ENCODE measurements at regions not wholly inside any gene's neighbourhood (a gene's known extent, or its start where the extent isn't known, plus 50 kb on each side); places are given as distances from the start of the nearest gene placed in this dataset.

- Histone ChIP-seq H3K27me3 (replicated peaks; ENCODE audit: insufficient read depth, low read length) (no peaks in the 10 kb centered on the region), H3K4me3 (ENCODE audit: low read length) (no peak overlapping the region), H3K9ac (ENCODE audit: low read length) (no peak overlapping the region), H3K4me1 (ENCODE audit: low read length) (no peaks in the 10 kb centered on the region), H3K27ac (ENCODE audit: low read length) (no peak overlapping the region), H3K9me2 (replicated peaks; ENCODE audit: insufficient read depth, low read length) (no peaks in the 10 kb centered on the region), H3K79me2 (ENCODE audit: low read length) (no peaks in the 10 kb centered on the region), H2AFZ (ENCODE audit: low read length) (no peak overlapping the region), H3F3A (ENCODE audit: insufficient read depth, low read length) (no peaks in the 10 kb centered on the region), H3K4me2 (ENCODE audit: low read depth, low read length) (no peak overlapping the region), H3K36me3 (replicated peaks; ENCODE audit: insufficient read depth, low read length) (no peaks in the 10 kb centered on the region), H4K20me1 (ENCODE audit: insufficient read depth, low read length) (no peaks in the 10 kb centered on the region), H3K9me3 (replicated peaks; ENCODE audit: insufficient read depth, low read length) (no peaks in the 10 kb centered on the region)
- DNase-seq: no peak
- TF ChIP-seq EZH2phosphoT487 (IDR thresholded peaks at IDR 0.05; ENCODE audit: low read length) (no peak), CTCF (IDR thresholded peaks at IDR 0.05; ENCODE audit: low read length) (no peak), EZH2 (optimal IDR thresholded peaks at IDR 0.05; ENCODE audit: low read depth, low read length) (no peak)
Observed at GRCh38 chr9:104412238-104412637, 91.8 kb upstream of the OR13F1 start.

GRCh38 chr9:104416470-104416869 is 87.6 kb upstream of the OR13F1 start:
- no peaks in the 10 kb centered on the region for H3K9me3 ChIP-seq (replicated peaks; ENCODE audit: insufficient read depth, low read length)
- no peaks in the 10 kb centered on the region for H3K36me3 ChIP-seq (replicated peaks; ENCODE audit: insufficient read depth, low read length)
- TF ChIP-seq EZH2phosphoT487 (IDR thresholded peaks at IDR 0.05; ENCODE audit: low read length) (no peak), CTCF (IDR thresholded peaks at IDR 0.05; ENCODE audit: low read length) (no peak), EZH2 (optimal IDR thresholded peaks at IDR 0.05; ENCODE audit: low read depth, low read length) (no peak)
- no peaks in the 10 kb centered on the region for H4K20me1 ChIP-seq (ENCODE audit: insufficient read depth, low read length)
- H3K9ac ChIP-seq (ENCODE audit: low read length): no peak overlapping the region
- H3K27me3 ChIP-seq (replicated peaks; ENCODE audit: insufficient read depth, low read length): no peaks in the 10 kb centered on the region
- DNase-seq: no peak
- H3K4me1 ChIP-seq (ENCODE audit: low read length): no peaks in the 10 kb centered on the region
- H3K9me2 ChIP-seq (replicated peaks; ENCODE audit: insufficient read depth, low read length): no peaks in the 10 kb centered on the region
- no peak overlapping the region for H3K27ac ChIP-seq (ENCODE audit: low read length)
- H2AFZ ChIP-seq (ENCODE audit: low read length): no peak overlapping the region
- no peaks in the 10 kb centered on the region for H3F3A ChIP-seq (ENCODE audit: insufficient read depth, low read length)
- no peaks in the 10 kb centered on the region for H3K79me2 ChIP-seq (ENCODE audit: low read length)
- H3K4me2 ChIP-seq (ENCODE audit: low read depth, low read length): no peak overlapping the region
- no peak overlapping the region for H3K4me3 ChIP-seq (ENCODE audit: low read length)

GRCh38 chr9:104417296-104417695 is 86.8 kb upstream of the OR13F1 start:
- DNase-seq: no peak
- H3K27ac ChIP-seq (ENCODE audit: low read length): no peak overlapping the region
- no peaks in the 10 kb centered on the region for H4K20me1 ChIP-seq (ENCODE audit: insufficient read depth, low read length)
- no peaks in the 10 kb centered on the region for H3K4me1 ChIP-seq (ENCODE audit: low read length)
- no peak overlapping the region for H3K4me2 ChIP-seq (ENCODE audit: low read depth, low read length)
- H3F3A ChIP-seq (ENCODE audit: insufficient read depth, low read length): no peaks in the 10 kb centered on the region
- TF ChIP-seq EZH2phosphoT487 (IDR thresholded peaks at IDR 0.05; ENCODE audit: low read length) (no peak), CTCF (IDR thresholded peaks at IDR 0.05; ENCODE audit: low read length) (no peak), EZH2 (optimal IDR thresholded peaks at IDR 0.05; ENCODE audit: low read depth, low read length) (no peak)
- H3K9ac ChIP-seq (ENCODE audit: low read length): no peak overlapping the region
- H3K9me3 ChIP-seq (replicated peaks; ENCODE audit: insufficient read depth, low read length): no peaks in the 10 kb centered on the region
- no peaks in the 10 kb centered on the region for H3K79me2 ChIP-seq (ENCODE audit: low read length)
- no peaks in the 10 kb centered on the region for H3K27me3 ChIP-seq (replicated peaks; ENCODE audit: insufficient read depth, low read length)
- H2AFZ ChIP-seq (ENCODE audit: low read length): no peak overlapping the region
- H3K4me3 ChIP-seq (ENCODE audit: low read length): no peak overlapping the region
- no peaks in the 10 kb centered on the region for H3K36me3 ChIP-seq (replicated peaks; ENCODE audit: insufficient read depth, low read length)
- no peaks in the 10 kb centered on the region for H3K9me2 ChIP-seq (replicated peaks; ENCODE audit: insufficient read depth, low read length)
